ENCODE measurements at regions not wholly inside any gene's neighbourhood (a gene's known extent, or its start where the extent isn't known, plus 50 kb on each side); places are given as distances from the start of the nearest gene placed in this dataset.

DNA sequence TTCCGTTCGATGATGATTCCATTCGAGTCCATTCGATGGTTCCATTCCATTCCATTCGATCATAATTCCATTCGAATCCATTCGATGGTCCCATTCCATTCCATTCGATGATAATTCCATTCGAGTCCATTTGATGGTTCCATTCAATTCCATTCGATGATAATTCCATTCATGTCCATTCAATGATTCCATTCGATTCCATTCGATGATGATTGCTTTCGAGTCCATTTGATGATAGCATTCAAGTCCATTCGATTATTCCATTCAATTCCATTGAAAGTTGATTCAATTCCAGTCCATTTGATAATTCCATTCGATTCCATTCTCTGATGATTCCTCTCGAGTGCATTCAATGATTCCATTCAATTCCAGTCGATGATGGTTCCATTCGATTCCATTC is 3895.3 kb downstream of the SRGAP2C start:
- TF ChIP-seq CTCF (IDR thresholded peaks at IDR 0.05) (no peak), POLR2A (IDR thresholded peaks at IDR 0.05) (no peak)
